ENCODE measurements at regions not wholly inside any gene's neighbourhood (a gene's known extent, or its start where the extent isn't known, plus 50 kb on each side); places are given as distances from the start of the nearest gene placed in this dataset.
A peak's percentile ranks its signal among the peaks of the same experiment; 100 is the strongest.

GRCh38 chr4:156496797-156497196, 474.8 kb downstream of the PDGFC start:
- DNase-seq (ENCODE audit: low read depth) = peak; percentile 61

DNA sequence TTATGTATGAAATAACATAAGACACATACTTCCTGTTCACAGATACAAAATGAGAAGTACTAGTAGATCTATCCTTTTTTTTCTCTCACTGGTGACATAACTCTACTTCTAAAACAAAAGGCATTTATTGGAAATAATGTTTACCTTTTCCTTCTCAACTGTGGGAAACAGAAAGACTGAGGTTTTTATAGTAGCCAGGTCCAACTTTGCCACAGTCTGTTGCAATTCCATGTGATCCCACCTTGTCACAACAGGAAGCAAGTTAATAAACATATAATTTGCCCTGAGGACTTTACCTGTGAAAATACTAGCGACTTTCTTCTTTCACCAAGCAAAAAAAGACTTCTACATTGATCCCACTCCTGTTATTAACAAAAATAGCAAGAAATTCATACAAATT, 475.8 kb downstream of the PDGFC start:
- no peak for DNase-seq (ENCODE audit: low read depth)

- no peak for DNase-seq (ENCODE audit: low read depth)
These were observed 476.5 kb downstream of the PDGFC start for GRCh38 chr4:156495091-156495490.

- DNase-seq (ENCODE audit: low read depth) = no peak
These were observed 477.7 kb downstream of the PDGFC start for GRCh38 chr4:156493858-156494257.

GRCh38 chr4:156487107-156487506, 484.5 kb downstream of the PDGFC start:
- DNase-seq (ENCODE audit: low read depth) = no peak

- no peak for DNase-seq (ENCODE audit: low read depth)
These were observed 489.8 kb downstream of the PDGFC start for GRCh38 chr4:156481845-156482244.

GRCh38 chr4:156477636-156478035, 494.0 kb downstream of the PDGFC start:
- DNase-seq (ENCODE audit: low read depth) = no peak

DNA sequence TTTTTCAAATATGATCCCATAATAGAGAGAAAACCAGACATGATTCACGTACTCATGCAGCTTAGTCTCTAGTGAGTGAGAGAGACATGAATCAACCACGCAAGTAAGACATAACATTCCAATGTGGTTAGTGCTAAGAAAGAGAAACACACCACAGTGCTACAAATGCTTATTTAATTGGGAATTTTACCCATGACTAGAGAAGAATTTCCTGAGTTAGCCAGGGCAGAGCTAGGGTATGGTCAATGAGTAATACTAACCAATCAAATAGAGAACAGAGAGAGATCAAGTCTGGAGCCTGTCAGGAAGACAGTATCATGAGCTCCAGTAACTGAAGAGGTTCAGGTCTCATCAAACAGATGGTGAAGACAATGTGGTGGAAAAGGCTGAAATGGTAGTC, 495.2 kb downstream of the PDGFC start:
- DNase-seq (ENCODE audit: low read depth) = peak; percentile 94

DNA sequence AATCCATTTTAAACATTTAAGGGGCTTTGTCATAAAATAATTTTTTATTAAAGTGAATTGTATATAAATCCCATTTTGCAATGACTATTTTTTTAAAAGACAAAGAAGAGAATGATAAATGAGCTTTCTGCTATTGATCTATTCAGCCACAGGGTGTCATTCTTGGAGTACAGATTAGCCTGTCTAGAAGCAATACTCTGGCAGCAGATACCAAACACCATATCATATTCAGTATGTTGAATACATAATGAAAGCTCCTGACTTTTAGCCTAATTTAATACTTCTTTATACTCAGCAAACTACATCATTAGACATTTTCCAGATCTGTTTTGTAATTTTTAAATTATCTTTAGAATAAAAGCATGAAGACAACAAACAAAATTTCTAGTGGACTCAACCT, 496.3 kb downstream of the PDGFC start:
- DNase-seq (ENCODE audit: low read depth) = peak; percentile 54

DNA sequence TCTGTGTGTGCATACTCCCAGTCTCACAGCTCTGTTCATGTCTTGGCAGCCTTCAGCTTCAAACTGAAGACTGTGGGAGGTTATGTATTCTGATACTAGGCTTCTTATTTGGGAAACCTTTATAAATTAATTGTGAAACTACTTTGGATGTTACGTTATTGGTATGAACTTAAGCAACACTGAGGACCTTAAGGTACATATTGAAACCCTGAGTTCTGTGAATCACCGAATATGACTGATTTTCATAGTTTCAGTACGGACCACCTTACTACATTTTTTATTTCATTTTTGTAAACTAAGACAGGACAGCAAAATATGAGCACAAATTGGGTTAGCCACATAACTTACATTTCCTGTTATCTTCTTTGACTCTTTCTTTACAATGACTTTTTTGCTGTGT, 498.4 kb downstream of the PDGFC start:
- DNase-seq (ENCODE audit: low read depth) = no peak

- no peak for DNase-seq (ENCODE audit: low read depth)
These were observed 499.0 kb downstream of the PDGFC start for GRCh38 chr4:156472624-156473023.

DNA sequence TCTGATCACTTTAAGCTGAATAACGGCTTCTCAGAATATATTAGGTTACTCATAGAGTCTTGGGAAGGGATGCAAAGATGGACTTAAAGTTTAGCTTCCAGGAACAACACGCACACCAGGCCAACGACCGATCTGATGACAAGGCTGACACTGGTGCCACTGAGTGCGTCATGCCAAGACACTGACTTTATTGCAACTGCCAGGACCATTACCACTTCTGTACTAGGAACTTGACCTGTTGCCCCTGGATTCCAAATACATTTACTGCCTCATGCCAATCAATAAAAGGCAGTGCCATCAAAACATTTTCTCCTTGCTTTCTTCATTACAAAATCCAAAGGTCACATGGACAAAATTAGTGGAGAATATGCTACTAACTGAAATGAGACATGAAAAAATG, 505.9 kb upstream of the CTSO start:
- DNase-seq (ENCODE audit: low read depth) = no peak

DNA sequence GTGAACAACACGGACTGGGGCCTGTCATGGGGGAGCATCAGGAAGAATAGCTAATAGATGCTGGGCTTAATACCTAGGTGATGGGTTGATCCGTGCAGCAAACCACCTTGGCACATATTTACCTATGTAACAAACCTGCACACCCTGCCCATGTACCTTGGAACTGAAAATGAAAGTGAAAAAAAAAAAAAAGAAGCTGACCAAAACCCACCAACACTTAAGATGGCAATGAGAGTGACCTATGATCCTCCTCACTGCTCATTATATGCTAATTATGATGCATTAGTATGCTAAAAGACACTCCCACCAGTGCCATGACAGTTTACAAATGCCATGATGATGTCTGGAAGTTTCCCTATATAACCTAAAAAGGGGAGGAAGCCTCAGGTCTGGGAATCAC, 503.2 kb upstream of the CTSO start:
- no peak for DNase-seq (ENCODE audit: low read depth)

DNA sequence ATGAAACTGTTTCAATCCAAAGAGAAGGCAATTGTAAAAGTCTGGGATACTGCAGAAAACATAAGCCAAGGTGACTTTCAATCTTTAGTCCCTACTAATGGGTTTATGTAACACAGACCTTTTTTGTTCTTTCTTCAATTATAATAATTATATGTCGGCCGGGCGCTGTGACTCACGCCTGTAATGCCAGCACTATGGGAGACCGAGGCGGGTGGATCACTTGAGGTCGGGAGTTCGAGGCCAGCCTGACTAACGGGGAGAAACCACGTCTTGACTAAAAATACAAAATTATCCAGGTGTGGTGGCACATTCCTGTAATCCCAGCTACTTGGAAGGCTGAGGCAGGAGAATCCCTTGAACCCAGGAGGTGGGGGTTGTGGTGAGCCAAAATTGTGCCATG, 489.8 kb upstream of the CTSO start:
- no peak for DNase-seq (ENCODE audit: low read depth)

DNA sequence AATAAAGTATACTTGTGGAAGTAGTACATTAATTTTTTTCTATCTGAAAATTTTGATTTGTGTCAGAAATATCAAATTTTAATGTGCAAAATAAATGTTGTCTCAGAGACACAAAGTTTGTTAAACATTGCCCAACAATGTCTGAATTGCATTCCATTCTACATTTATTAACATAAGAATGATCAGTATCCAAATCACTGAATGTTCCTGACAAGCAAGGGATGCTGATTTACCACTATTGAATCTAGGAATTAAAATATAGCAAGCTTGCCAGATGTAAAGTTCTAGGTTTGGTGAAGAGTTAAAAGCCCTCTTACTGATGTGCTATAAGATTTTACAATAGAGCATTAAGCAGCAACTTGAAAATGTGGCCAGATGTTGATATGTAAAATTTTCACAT, 489.2 kb upstream of the CTSO start:
- DNase-seq (ENCODE audit: low read depth) = no peak

DNA sequence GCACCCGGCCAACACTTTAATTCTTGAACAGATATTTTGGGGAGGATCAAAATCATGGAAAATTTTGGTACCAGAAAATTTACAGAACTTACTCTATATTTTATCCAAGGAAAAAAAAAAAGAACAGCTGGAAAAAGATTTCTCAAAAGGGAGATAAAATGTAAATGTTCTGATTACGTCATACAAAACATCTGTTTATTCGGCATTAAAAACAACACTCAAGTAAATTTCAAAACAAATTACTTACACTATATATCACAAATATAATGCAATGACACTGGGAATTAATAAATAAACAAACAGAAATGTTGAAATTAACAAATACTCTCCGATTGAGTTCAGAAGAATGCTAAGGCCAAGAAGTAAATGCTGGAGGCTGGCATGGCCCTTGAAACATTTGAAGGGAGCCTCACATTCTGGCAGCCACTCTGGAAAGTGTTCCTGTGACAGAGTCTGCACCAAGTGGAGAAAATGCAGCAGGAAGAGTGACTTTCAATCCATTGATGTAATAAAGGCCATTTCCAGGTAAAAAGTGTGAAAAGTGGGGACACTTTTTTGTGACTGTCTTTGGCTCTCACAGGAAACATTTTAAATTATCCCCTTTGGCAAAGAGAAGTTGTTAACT, 486.0 kb upstream of the CTSO start:
- DNase-seq (ENCODE audit: low read depth) = no peak

GRCh38 chr4:156437666-156438065, 484.0 kb upstream of the CTSO start:
- no peak for DNase-seq (ENCODE audit: low read depth)

- peak; percentile 19 for DNase-seq (ENCODE audit: low read depth)
These were observed 468.9 kb upstream of the CTSO start for GRCh38 chr4:156422576-156422975.

DNA sequence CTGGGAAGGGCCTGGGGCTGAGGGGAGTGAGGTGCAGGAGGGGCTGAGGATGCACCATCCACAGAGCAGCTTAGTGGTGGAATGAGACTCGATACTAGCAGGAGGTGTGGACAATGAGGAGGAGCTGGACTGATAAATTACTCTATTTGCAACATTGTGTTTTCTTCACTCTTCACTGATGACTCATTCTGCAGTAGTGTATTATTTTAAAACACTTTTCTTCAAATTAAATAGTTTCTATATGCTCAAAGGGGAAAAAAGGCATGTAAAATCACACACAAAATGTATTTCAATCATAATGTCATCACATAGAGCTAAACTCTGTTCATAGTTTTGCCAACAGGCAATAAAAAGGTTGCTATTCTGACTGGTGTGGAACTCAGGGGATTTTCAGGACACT, 467.0 kb upstream of the CTSO start:
- DNase-seq (ENCODE audit: low read depth) = no peak

DNA sequence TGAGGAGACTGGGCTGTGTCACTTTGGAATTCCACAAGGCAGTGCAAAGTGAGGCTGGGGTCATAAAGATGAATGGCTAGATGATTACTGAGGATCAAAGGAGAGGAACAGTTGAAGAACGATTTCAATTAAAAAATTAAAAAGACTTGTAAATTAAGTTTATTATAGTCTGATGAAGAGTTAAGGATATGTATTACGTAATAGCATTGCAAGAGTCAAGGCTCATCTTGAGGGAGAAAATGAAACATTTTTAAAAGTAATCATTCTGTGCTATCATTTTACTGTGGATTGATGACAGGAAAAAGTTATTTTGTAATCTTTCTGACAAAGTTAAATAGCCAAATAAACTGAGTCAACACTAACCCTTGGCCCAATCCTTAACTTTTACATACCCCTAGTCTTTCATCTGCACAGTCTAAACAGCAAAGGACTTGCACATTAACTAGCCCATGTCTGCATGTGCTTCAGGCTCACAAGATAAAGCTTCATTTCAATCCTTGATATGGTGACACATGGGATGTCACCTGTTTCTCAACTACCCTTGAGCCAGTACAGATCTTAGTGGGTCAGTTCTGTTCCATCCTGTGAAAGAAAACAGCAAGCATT, 465.5 kb upstream of the CTSO start:
- DNase-seq (ENCODE audit: low read depth) = no peak

GRCh38 chr4:156414406-156414805, 460.7 kb upstream of the CTSO start:
- DNase-seq (ENCODE audit: low read depth) = no peak

GRCh38 chr4:156413239-156414135, 459.8 kb upstream of the CTSO start:
- DNase-seq (ENCODE audit: low read depth) = no peak

DNA sequence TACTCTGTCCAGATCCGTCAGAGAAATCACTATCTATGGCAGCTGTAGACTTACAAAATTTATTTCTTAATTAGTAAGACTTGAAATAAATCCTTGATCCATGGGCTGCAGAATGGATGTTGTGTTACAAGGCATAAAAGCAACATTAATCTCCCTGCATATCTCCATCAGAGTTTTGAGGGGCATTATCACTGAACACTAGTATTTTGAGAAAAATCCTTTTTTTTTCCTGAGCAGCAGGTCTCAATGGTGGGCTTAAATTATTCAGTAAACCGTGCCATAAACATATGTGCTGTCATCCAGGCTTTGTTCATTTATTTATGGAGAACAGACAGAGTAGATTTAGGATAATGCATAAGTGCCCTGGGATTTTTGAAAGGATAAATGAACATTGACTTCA, 457.9 kb upstream of the CTSO start:
- no peak for DNase-seq (ENCODE audit: low read depth)

Measured in HS-27A (cell line).